Panc1 (cell line): ENCODE measurements at regions not wholly inside any gene's neighbourhood (a gene's known extent, or its start where the extent isn't known, plus 50 kb on each side); places are given as distances from the start of the nearest gene placed in this dataset.

Source experiments
- POLR2AphosphoS5 ChIP-seq: IDR thresholded peaks from 2 replicates; pipeline ENCODE4 v1.6.1; 2012; ENCODE audit warnings: mild to moderate bottlenecking, low read depth, low read length, moderate library complexity
- TF ChIP-seq, protein P1 (sequence below): fragments of 450-650 bp; IDR thresholded peaks from 2 replicates; pipeline ENCODE4 v1.5.1; 2017; ENCODE audit warnings: mild to moderate bottlenecking

DNA sequence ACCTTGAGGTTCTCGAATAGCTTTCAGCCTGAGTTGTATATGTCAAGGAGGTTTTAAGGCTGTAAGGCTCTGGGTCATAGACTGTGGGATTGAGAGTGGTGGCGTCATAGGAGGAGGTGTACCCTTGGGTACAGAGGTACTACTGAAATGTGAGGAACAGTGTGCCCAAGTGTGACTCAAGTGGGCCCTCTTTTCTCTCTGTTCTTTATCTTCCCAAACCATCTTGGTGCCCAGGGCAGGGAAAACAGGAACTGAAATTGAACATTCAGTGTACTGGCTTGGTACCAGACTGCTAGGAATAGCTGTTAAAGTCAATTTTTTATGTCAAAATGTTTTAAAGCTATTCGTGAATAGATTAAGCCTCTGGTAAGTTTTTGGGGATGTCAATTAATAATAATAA is 136.2 kb upstream of the RPS6KA3 start:
- TF ChIP-seq, protein P1, sequence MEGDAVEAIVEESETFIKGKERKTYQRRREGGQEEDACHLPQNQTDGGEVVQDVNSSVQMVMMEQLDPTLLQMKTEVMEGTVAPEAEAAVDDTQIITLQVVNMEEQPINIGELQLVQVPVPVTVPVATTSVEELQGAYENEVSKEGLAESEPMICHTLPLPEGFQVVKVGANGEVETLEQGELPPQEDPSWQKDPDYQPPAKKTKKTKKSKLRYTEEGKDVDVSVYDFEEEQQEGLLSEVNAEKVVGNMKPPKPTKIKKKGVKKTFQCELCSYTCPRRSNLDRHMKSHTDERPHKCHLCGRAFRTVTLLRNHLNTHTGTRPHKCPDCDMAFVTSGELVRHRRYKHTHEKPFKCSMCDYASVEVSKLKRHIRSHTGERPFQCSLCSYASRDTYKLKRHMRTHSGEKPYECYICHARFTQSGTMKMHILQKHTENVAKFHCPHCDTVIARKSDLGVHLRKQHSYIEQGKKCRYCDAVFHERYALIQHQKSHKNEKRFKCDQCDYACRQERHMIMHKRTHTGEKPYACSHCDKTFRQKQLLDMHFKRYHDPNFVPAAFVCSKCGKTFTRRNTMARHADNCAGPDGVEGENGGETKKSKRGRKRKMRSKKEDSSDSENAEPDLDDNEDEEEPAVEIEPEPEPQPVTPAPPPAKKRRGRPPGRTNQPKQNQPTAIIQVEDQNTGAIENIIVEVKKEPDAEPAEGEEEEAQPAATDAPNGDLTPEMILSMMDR = no peak
- TF ChIP-seq POLR2AphosphoS5 = no peak
